Neural progenitor cell (in vitro differentiated cells): ENCODE measurements at regions not wholly inside any gene's neighbourhood (a gene's known extent, or its start where the extent isn't known, plus 50 kb on each side); places are given as distances from the start of the nearest gene placed in this dataset.

ENCODE experiments used
- DNase-seq: peaks from one replicate; pipeline ENCODE4 v3.0.0-alpha.2; 2016; ENCODE audit warnings: low spot score
- H2AFZ ChIP-seq: fragments of 200-600 bp; sonication (generic); replicated peaks from 2 replicates; pipeline ENCODE4 v1.6.1; 2016; ENCODE audit warnings: antibody characterized with exemption
- H3F3A ChIP-seq: fragments of 200-600 bp; sonication (generic); 2 replicates; pipeline ENCODE4 v1.6.1; 2016; ENCODE audit warnings: antibody characterized with exemption, low read depth
- H3K27ac ChIP-seq: fragments of 200-600 bp; sonication (generic); 2 replicates; pipeline ENCODE4 v1.5.1; 2016; ENCODE audit warnings: mild to moderate bottlenecking
- H3K27me3 ChIP-seq: fragments of 200-600 bp; sonication (generic); 2 replicates; pipeline ENCODE4 v1.6.1; 2016; ENCODE audit warnings: mild to moderate bottlenecking, moderate library complexity
- H3K36me3 ChIP-seq: fragments of 200-600 bp; sonication (generic); 2 replicates; pipeline ENCODE4 v1.5.1; 2016
- H3K4me1 ChIP-seq: fragments of 200-600 bp; sonication (generic); 2 replicates; pipeline ENCODE4 v1.6.1; 2016; ENCODE audit warnings: mixed run types
- H3K4me2 ChIP-seq: fragments of 200-600 bp; sonication (generic); 2 replicates; pipeline ENCODE4 v1.6.1; 2016
- H3K4me3 ChIP-seq: fragments of 200-600 bp; sonication (generic); 2 replicates; pipeline ENCODE4 v1.5.1; 2016
- H3K79me2 ChIP-seq: fragments of 200-600 bp; sonication (generic); 2 replicates; pipeline ENCODE4 v1.6.1; 2016; ENCODE audit warnings: low read depth
- H3K9ac ChIP-seq: fragments of 200-600 bp; sonication (generic); 2 replicates; pipeline ENCODE4 v1.6.1; 2016
- H3K9me3 ChIP-seq: fragments of 200-600 bp; sonication (generic); 2 replicates; pipeline ENCODE4 v1.5.1; 2016; ENCODE audit warnings: low read depth
- H4K20me1 ChIP-seq: fragments of 200-600 bp; sonication (generic); 2 replicates; pipeline ENCODE4 v1.6.1; 2016; ENCODE audit warnings: low read depth
- H3K27ac Mint-ChIP-seq: 3 replicates; pipeline ENCODE4 v1.8.0; 2021; ENCODE audit warnings: mixed read lengths
- H3K27me3 Mint-ChIP-seq: 2 replicates; pipeline ENCODE4 v1.8.0; 2022; ENCODE audit warnings: low read depth, mild to moderate bottlenecking, inconsistent platforms, moderate library complexity, mixed read lengths; ENCODE audit not compliant: insufficient read depth
- H3K36me3 Mint-ChIP-seq: 3 replicates; pipeline ENCODE4 v1.8.0; 2021; ENCODE audit warnings: mixed read lengths
- H3K4me1 Mint-ChIP-seq: 3 replicates; pipeline ENCODE4 v1.8.0; 2021; ENCODE audit warnings: mixed read lengths
- H3K4me3 Mint-ChIP-seq: 3 replicates; pipeline ENCODE4 v1.8.0; 2021; ENCODE audit warnings: mild to moderate bottlenecking, moderate library complexity, mixed read lengths
- H3K9me3 Mint-ChIP-seq: 3 replicates; pipeline ENCODE4 v1.8.0; 2020; ENCODE audit warnings: mixed read lengths
- EZH2 ChIP-seq: fragments of 200-600 bp; sonication (generic); IDR thresholded peaks from 2 replicates; pipeline ENCODE4 v1.6.1; 2017; ENCODE audit warnings: antibody characterized with exemption, mild to moderate bottlenecking, moderate library complexity
- EZH2phosphoT487 ChIP-seq: fragments of 200-600 bp; sonication (generic); IDR thresholded peaks from 2 replicates; pipeline ENCODE4 v1.6.1; 2017; ENCODE audit warnings: antibody characterized with exemption
- TF ChIP-seq, protein P1 (sequence below): fragments of 200-600 bp; sonication (generic); IDR thresholded peaks from 2 replicates; pipeline ENCODE4 v1.5.1; 2017; ENCODE audit warnings: antibody characterized with exemption, mild to moderate bottlenecking

DNA sequence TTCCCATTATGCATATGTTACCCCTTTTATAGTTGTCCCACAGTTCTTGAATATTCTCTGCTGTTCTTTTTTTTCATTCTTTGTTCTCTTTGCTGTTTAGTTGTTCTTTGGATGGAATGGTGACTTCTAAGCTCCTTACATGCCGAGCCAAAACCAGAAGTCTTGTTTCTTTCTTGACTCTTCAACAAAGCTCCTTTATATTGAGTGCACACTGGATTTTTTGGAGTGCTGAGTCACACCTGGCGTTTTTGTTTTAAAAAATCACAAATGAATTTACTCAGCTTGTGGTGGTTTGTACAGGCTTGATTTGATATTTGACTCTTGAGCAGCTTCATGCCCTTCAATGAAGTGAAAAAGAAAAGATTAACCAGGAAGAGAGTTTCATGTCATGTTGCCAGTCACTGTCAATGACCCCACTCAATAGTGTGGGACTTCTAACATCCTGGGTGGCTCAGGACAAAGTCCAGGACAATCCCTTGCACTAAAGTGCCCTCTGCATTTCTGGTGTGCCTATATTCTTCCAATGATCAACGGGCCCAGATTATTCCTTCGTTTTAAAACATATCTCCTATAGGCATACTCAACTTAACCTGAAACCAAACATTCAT is 112.4 kb upstream of the SLC38A4 start:
- DNase-seq, result no peak
- Mint-ChIP-seq H3K27ac (no peak overlapping the region), H3K36me3 (no peaks in the 10 kb centered on the region), H3K4me1 (peaks cover 2% of the 10 kb centered on the region), H3K4me3 (no peak overlapping the region), H3K27me3 (no peaks in the 10 kb centered on the region), H3K9me3 (no peaks in the 10 kb centered on the region)
- H3K27me3 ChIP-seq, result no peaks in the 10 kb centered on the region
- no peak overlapping the region for H2AFZ ChIP-seq
- H3K4me3 ChIP-seq, result no peak overlapping the region
- TF ChIP-seq, protein P1, sequence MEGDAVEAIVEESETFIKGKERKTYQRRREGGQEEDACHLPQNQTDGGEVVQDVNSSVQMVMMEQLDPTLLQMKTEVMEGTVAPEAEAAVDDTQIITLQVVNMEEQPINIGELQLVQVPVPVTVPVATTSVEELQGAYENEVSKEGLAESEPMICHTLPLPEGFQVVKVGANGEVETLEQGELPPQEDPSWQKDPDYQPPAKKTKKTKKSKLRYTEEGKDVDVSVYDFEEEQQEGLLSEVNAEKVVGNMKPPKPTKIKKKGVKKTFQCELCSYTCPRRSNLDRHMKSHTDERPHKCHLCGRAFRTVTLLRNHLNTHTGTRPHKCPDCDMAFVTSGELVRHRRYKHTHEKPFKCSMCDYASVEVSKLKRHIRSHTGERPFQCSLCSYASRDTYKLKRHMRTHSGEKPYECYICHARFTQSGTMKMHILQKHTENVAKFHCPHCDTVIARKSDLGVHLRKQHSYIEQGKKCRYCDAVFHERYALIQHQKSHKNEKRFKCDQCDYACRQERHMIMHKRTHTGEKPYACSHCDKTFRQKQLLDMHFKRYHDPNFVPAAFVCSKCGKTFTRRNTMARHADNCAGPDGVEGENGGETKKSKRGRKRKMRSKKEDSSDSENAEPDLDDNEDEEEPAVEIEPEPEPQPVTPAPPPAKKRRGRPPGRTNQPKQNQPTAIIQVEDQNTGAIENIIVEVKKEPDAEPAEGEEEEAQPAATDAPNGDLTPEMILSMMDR, result no peak
- TF ChIP-seq EZH2 (no peak), EZH2phosphoT487 (no peak)
- no peaks in the 10 kb centered on the region for H3K4me1 ChIP-seq
- H3K27ac ChIP-seq, result no peak overlapping the region
- H3K79me2 ChIP-seq, result no peaks in the 10 kb centered on the region
- H4K20me1 ChIP-seq, result no peaks in the 10 kb centered on the region
- no peaks in the 10 kb centered on the region for H3K9me3 ChIP-seq
- no peak overlapping the region for H3K4me2 ChIP-seq
- no peaks in the 10 kb centered on the region for H3K36me3 ChIP-seq
- H3K9ac ChIP-seq, result no peak overlapping the region
- H3F3A ChIP-seq, result no peaks in the 10 kb centered on the region

DNA sequence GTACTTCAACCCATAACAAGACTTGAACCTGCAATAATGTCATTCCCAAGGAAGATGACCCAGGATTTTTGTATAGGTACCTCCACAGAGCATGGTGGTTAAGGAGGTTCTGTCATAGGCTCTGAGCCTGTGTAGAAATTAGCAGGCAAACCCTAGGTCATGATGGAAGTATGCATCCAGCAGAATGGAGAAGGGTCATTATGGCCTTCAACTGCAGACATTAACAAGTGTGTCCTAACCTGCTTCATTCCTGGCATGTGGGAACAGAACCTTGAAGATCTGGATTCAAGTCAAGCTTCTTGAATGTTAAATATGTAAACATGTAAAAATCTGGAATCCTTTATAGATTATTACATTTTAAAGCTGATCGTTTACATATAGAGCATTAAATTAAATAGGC is 116.2 kb upstream of the SLC38A4 start:
- no peaks in the 10 kb centered on the region for H4K20me1 ChIP-seq
- H3F3A ChIP-seq, result no peaks in the 10 kb centered on the region
- H3K27ac ChIP-seq, result no peak overlapping the region
- Mint-ChIP-seq H3K4me1 (peaks cover 2% of the 10 kb centered on the region), H3K27me3 (no peaks in the 10 kb centered on the region), H3K9me3 (no peaks in the 10 kb centered on the region), H3K4me3 (no peak overlapping the region), H3K27ac (no peak overlapping the region), H3K36me3 (no peaks in the 10 kb centered on the region)
- no peak overlapping the region for H3K4me3 ChIP-seq
- no peaks in the 10 kb centered on the region for H3K36me3 ChIP-seq
- no peak for DNase-seq
- no peaks in the 10 kb centered on the region for H3K9me3 ChIP-seq
- no peaks in the 10 kb centered on the region for H3K4me1 ChIP-seq
- H3K27me3 ChIP-seq, result no peaks in the 10 kb centered on the region
- H2AFZ ChIP-seq, result no peak overlapping the region
- no peak overlapping the region for H3K9ac ChIP-seq
- no peaks in the 10 kb centered on the region for H3K79me2 ChIP-seq
- H3K4me2 ChIP-seq, result no peak overlapping the region
- no peak for TF ChIP-seq EZH2phosphoT487
- TF ChIP-seq, protein P1, result no peak
- no peak for TF ChIP-seq EZH2

DNA sequence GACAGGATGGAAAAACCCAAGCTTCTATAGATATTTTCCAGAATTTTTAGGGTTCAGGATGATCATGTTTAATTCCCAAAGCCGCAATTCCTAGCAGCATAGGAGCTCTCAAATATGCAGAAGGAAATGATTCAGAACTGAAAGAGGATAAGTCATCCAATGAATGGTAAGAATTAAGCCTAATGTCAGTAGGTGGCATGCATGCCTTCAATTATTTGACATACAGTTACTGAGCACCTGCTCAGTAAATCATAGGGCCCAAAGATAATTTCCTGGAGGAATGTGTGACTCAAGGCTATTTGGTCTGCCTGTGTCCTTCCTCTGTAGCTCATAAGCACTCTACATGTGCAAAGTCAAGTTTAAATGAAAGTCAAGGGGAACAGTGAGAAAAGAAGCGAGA is 116.8 kb upstream of the SLC38A4 start:
- peaks cover 2% of the 10 kb centered on the region for H3K4me1 Mint-ChIP-seq
- no peaks in the 10 kb centered on the region for H3K9me3 Mint-ChIP-seq
- Histone ChIP-seq H3K9ac (no peak overlapping the region), H4K20me1 (no peaks in the 10 kb centered on the region), H3K27ac (no peak overlapping the region), H3K79me2 (no peaks in the 10 kb centered on the region), H2AFZ (no peak overlapping the region), H3F3A (no peaks in the 10 kb centered on the region), H3K36me3 (no peaks in the 10 kb centered on the region), H3K4me1 (no peaks in the 10 kb centered on the region), H3K4me2 (no peak overlapping the region), H3K27me3 (no peaks in the 10 kb centered on the region), H3K9me3 (no peaks in the 10 kb centered on the region), H3K4me3 (no peak overlapping the region)
- DNase-seq, result no peak
- no peak overlapping the region for H3K4me3 Mint-ChIP-seq
- H3K36me3 Mint-ChIP-seq, result no peaks in the 10 kb centered on the region
- H3K27me3 Mint-ChIP-seq, result no peaks in the 10 kb centered on the region
- TF ChIP-seq, protein P1, result no peak
- no peak for TF ChIP-seq EZH2
- no peak for TF ChIP-seq EZH2phosphoT487
- no peak overlapping the region for H3K27ac Mint-ChIP-seq
